Pancreas (tissue), 10 donors: ENCODE measurements at regions not wholly inside any gene's neighbourhood (a gene's known extent, or its start where the extent isn't known, plus 50 kb on each side); places are given as distances from the start of the nearest gene placed in this dataset.
"Not testable (repeated sequence)": the region's sequence is repeated elsewhere in the genome, so short reads cannot be mapped to it uniquely, and the experiment has no call there.

Source experiments
- ATAC-seq, 4 donors: fragments of 200-7000 bp; cut with Tn5 transposase; one replicate each; pipeline versions ENCODE4 v1.8.0 to v1.9.1; 2020; ENCODE audit warnings: mild to moderate bottlenecking in 4 of 4, moderate library complexity in 4 of 4
- DNase-seq, 6 donors: peaks; one replicate each; pipeline ENCODE4 v3.0.0-alpha.2; 2020
- FAIRE-seq: peaks from 2 replicates; lab custom pipeline; 2012; peaks lifted over from hg19 to GRCh38; lab: Jason Lieb, UNC
- H3K27ac ChIP-seq, 4 donors: fragments of 200-600 bp; sonication (generic); 1 replicate in 3 of 4; 2 replicates in 1 of 4; pipeline versions ENCODE4 v1.5.0 to v1.8.0; 2020
- H3K27me3 ChIP-seq, 4 donors: fragments of 200-600 bp; one replicate each; pipeline ENCODE4 v1.8.0; 2021
- H3K36me3 ChIP-seq, 3 donors: fragments of 200-600 bp; sonication (generic) in 1 of 3; one replicate each; pipeline versions ENCODE4 v1.5.0 to v1.8.0; 2020 to 2021
- H3K4me1 ChIP-seq, 3 donors: fragments of 200-600 bp; one replicate each; pipeline ENCODE4 v1.8.0; 2021
- H3K4me3 ChIP-seq, 4 donors: fragments of 200-600 bp; sonication (generic) in 2 of 4; one replicate each; pipeline versions ENCODE4 v1.5.0 to v1.8.0; 2020 to 2021
- H3K9me3 ChIP-seq, 4 donors: fragments of 200-600 bp; one replicate each; pipeline ENCODE4 v1.8.0; 2021
- WGBS, 2 donors: extraction: QIAGEN DNeasy Blood & Tissue Kit; methylation state at CpG; one replicate each; pipeline ENCODE4 v1.1.7; 2013; 5-methylcytosine and 5-hydroxymethylcytosine counted together
- intact Hi-C, 3 donors: fragments of 100-400 bp; cut with DNase I; formaldehyde crosslinking; loops; one replicate each; pipeline versions ENCODE4 v1.11.1 to v1.14.2; 2022
- TF ChIP-seq, protein P1 (sequence below), 4 donors: fragments of 200-600 bp; sonication (generic) in 3 of 4; IDR thresholded peaks; one replicate each; pipeline versions ENCODE4 v1.5.0 to v1.8.0; 2021; ENCODE audit warnings: antibody characterized with exemption in 4 of 4
- donor health status: healthy with polysubstance abuse.
- donor health status: DM: no; HTN: no; CAD: no; lungs with moderate emphysema.
- donor health status: DM: no; HTN: no; CAD: no.
- donor health status: control.
- donor health status: control.
- donor health status: Bipolar disorder and iron deficiency.
- donor health status: DM: yes; HTN: yes; CAD: no.
- donor health status: DM: no; HTN: no; CAD: no.
- donor health status: DM: no; HTN: no; CAD: no.
- donor health status: DM: yes; HTN: yes; CAD: no.

DNA sequence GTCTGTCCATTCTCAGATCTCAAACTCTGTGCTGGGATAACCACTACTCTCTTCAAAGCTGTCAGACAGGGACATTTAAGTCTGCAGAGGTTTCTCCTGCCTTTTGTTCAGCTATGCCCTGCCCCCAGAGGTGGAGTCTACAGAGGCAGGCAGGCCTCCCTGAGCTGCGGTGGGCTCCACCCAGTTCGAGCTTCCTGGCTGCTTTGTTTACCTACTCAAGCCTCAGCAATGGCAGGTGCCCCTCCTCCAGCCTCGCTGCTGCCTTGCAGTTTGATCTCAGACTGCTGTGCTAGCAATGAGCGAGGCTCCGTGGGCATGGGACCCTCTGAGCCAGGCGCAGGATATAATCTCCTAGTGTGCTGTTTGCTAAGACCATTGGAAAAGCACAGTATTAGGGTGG is 53.1 kb upstream of the HUNK start:
- ATAC-seq, DNase-seq, H3K9me3 ChIP-seq, H3K27me3 ChIP-seq, H3K27ac ChIP-seq, H3K4me3 ChIP-seq, intact Hi-C loops, H3K36me3 ChIP-seq, FAIRE-seq, H3K4me1 ChIP-seq: not testable (repeated sequence)
- WGBS, 2 donors, result 60 to 63% methylated on average over 6 of the region's 6 CpGs

DNA sequence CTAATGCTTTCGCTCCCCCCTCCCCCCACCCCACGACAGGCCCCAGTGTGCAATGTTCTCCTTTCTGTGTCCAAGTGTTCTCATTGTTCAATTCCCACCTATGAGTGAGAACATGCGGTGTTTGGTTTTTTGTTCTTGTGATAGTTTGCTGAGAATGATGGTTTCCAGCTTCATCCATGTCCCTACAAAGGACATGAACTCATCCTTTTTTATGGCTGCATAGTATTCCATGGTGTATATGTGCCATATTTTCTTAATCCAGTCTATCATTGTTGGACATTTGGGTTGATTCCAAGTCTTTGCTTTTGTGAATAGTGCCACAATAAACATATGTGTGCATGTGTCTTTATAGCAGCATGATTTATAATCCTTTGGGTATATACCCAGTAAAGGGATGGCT is 58.5 kb upstream of the HUNK start:
- not testable (repeated sequence) for DNase-seq

DNA sequence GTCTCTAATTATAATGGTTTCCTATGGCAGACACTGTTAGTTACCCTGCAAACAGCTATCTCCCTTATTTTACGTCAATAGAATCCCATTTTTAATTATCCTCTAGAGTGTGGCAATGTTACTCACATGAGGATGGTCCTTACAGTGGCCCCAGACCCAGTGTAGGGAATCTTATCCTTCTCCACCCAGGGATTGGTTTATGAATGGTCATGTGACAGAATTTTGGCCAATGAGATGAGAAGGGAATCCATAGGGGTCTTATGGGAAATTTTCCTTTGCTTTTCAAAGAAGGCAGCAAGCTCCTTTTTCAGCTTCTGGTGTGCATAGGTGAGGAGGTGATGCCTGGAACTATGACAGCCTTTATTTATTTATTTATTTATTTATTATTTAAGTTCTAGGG is 59.0 kb upstream of the HUNK start:
- intact Hi-C loops, result no loop called here
- no peak for ATAC-seq
- WGBS, 2 donors, result 88 to 96% methylated on average over 1 of the region's 1 CpG
- Histone ChIP-seq H3K27me3 (no peaks in the 10 kb centered on the region), H3K9me3 (no peaks in the 10 kb centered on the region), H3K36me3 (no peaks in the 10 kb centered on the region), H3K27ac (no peak overlapping the region), H3K4me1 (no peaks in the 10 kb centered on the region), H3K4me3 (no peak overlapping the region)
- TF ChIP-seq, protein P1, sequence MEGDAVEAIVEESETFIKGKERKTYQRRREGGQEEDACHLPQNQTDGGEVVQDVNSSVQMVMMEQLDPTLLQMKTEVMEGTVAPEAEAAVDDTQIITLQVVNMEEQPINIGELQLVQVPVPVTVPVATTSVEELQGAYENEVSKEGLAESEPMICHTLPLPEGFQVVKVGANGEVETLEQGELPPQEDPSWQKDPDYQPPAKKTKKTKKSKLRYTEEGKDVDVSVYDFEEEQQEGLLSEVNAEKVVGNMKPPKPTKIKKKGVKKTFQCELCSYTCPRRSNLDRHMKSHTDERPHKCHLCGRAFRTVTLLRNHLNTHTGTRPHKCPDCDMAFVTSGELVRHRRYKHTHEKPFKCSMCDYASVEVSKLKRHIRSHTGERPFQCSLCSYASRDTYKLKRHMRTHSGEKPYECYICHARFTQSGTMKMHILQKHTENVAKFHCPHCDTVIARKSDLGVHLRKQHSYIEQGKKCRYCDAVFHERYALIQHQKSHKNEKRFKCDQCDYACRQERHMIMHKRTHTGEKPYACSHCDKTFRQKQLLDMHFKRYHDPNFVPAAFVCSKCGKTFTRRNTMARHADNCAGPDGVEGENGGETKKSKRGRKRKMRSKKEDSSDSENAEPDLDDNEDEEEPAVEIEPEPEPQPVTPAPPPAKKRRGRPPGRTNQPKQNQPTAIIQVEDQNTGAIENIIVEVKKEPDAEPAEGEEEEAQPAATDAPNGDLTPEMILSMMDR (IDR thresholded peaks at IDR 0.05), result no peak
- no peak for DNase-seq
- FAIRE-seq, result no peak

More for the DNA sequence above, 58.5 kb upstream of the HUNK start:
- H3K27ac ChIP-seq, H3K27me3 ChIP-seq, H3K4me3 ChIP-seq, H3K9me3 ChIP-seq, intact Hi-C loops, H3K4me1 ChIP-seq, H3K36me3 ChIP-seq, FAIRE-seq, ATAC-seq: not testable (repeated sequence)
- WGBS, 2 donors, result 84 to 86% methylated on average over 2 to 3 of the region's 3 CpGs

DNA sequence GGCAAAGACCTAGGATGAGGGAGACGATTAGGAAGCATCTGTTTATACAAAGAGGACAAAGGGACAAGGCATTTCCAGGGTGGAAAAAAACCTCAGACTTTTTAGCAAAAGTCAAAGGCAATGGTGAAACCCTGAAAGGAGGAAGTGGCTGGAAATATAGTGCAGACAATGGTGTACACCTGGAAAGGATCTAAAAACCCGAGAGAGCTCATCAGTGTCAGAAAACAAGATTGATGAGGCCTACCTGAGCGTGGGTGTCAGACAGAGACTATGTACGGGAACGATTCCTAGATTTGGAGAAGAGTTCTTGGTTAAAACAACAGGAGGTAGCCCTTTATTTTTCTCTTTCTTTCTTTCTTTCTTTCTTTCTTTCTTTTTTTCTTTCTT is 68.8 kb upstream of the HUNK start:
- ATAC-seq (no peak), FAIRE-seq (no peak)
- TF ChIP-seq, protein P1 (IDR thresholded peaks at IDR 0.05), result no peak

DNA sequence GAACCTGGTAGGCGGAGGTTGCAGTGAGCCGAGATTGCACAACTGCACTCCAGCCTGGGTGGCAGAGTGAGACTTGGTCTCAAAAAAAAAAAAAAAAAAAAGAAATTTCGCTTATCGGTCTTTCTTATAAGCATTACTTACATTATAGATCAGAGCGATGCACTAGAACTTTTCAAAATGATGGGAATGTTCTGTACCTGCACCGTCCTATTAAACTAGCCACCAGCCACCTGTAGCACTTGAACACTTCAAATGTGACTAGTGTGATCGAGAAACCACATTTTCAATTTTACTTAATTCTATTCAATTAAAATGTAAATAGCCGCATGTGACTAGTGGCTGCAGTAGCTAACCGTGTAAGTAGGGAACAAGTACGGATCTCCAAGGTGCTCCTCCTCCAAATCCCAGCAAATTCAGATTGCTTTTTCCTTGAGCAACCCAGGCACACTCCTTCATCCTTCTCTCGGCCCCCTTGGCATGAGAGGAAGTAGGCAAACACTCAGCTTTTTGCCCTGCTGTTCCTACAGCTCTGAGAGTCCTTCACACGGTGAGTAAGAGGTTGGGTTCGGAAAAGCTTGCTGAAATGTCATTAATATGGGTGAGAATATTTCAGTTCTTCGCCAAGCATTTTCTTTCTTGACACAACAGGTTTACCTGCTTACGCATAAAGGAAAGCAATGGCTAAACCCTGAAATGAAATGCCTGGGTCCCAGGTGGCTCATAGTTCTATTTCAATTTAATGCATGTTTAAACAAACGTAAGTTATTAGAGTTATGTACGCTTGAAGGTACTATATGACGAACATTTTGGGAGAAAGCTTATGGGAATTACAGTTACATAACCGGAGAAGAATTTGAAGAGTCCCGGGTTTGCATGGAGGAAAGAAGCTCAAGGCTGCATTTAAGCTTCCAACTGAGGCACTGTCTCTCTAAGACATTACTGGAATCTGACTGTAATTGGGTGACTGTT is 69.5 kb upstream of the HUNK start:
- no peak overlapping the region for H3K27ac ChIP-seq
- intact Hi-C loops, result no loop called here
- ATAC-seq, result no peak

More for the DNA sequence above, 68.8 kb upstream of the HUNK start:
- 28 to 37% methylated on average over 5 of the region's 5 CpGs for WGBS, 2 donors
- no peaks in the 10 kb centered on the region for H3K27me3 ChIP-seq
- H3K36me3 ChIP-seq, result no peaks in the 10 kb centered on the region
- no peaks in the 10 kb centered on the region for H3K4me1 ChIP-seq
- intact Hi-C loops, result no loop called here
- H3K27ac ChIP-seq, result no peak overlapping the region
- DNase-seq, result no peak
- H3K4me3 ChIP-seq, result no peak overlapping the region
- H3K9me3 ChIP-seq, result no peaks in the 10 kb centered on the region

More for the DNA sequence above, 69.5 kb upstream of the HUNK start:
- 74 to 78% methylated on average over 20 of the region's 20 CpGs for WGBS, 2 donors
- Histone ChIP-seq H3K4me1 (no peaks in the 10 kb centered on the region), H3K36me3 (no peaks in the 10 kb centered on the region), H3K9me3 (no peaks in the 10 kb centered on the region), H3K27me3 (no peaks in the 10 kb centered on the region), H3K4me3 (no peak overlapping the region)
- FAIRE-seq (no peak), DNase-seq (no peak)
- TF ChIP-seq, protein P1 (IDR thresholded peaks at IDR 0.05), result no peak
